ENCODE measurements at regions not wholly inside any gene's neighbourhood (a gene's known extent, or its start where the extent isn't known, plus 50 kb on each side); places are given as distances from the start of the nearest gene placed in this dataset.

- TF ChIP-seq SAP30 (IDR thresholded peaks at IDR 0.05; ENCODE audit: insufficient read depth, insufficient replicate concordance, low read length) (no peak), ATF3 (IDR thresholded peaks at IDR 0.05; ENCODE audit: insufficient read depth, low read depth, low read length) (no peak), SP1 (IDR thresholded peaks at IDR 0.05; ENCODE audit: low read depth, low read length) (no peak), BCL11A (IDR thresholded peaks at IDR 0.05; ENCODE audit: low read depth in 2 of 2, low read length in 2 of 2) (no peak)
These were observed 640.2 kb downstream of the TSN start (continued) for GRCh38 chr2:122395687-122396086.
